Endodermal cell (in vitro differentiated cells): ENCODE measurements at regions not wholly inside any gene's neighbourhood (a gene's known extent, or its start where the extent isn't known, plus 50 kb on each side); places are given as distances from the start of the nearest gene placed in this dataset.

Experiments used
- DNase-seq: peaks from one replicate; pipeline ENCODE4 v3.0.0-alpha.2; 2017
- H3K27ac ChIP-seq: 2 replicates; pipeline ENCODE4 v1.5.1; 2013; ENCODE audit warnings: mild to moderate bottlenecking, low read depth, low read length, moderate library complexity
- H3K27me3 ChIP-seq: 2 replicates; pipeline ENCODE4 v1.6.1; 2013; ENCODE audit warnings: mild to moderate bottlenecking, low read length, moderate library complexity; ENCODE audit not compliant: insufficient read depth, control insufficient read depth, poor library complexity, severe bottlenecking
- H3K36me3 ChIP-seq: 2 replicates; pipeline ENCODE4 v1.7.0; 2013; ENCODE audit warnings: mild to moderate bottlenecking, low read length, moderate library complexity; ENCODE audit not compliant: control insufficient read depth, insufficient read depth
- H3K4me1 ChIP-seq: one replicate; pipeline ENCODE4 v1.7.0; 2013; ENCODE audit warnings: low read length; ENCODE audit not compliant: control insufficient read depth, insufficient read depth
- H3K4me3 ChIP-seq: 2 replicates; pipeline ENCODE4 v1.5.1; 2013; ENCODE audit warnings: mild to moderate bottlenecking, low read length, moderate library complexity
- H3K9ac ChIP-seq: 2 replicates; pipeline ENCODE4 v1.6.1; 2013; ENCODE audit warnings: mild to moderate bottlenecking, low read length, moderate library complexity; ENCODE audit not compliant: poor library complexity, severe bottlenecking; ENCODE audit errors: extremely low read depth
- H3K9me3 ChIP-seq: 2 replicates; pipeline ENCODE4 v1.6.1; 2013; ENCODE audit warnings: mild to moderate bottlenecking, low read length, moderate library complexity; ENCODE audit not compliant: control insufficient read depth
- H3K27ac Mint-ChIP-seq: 2 replicates; pipeline ENCODE4 v1.8.0; 2020; ENCODE audit warnings: mixed read lengths
- H3K27me3 Mint-ChIP-seq: 2 replicates; pipeline ENCODE4 v1.8.0; 2021; ENCODE audit warnings: mild to moderate bottlenecking, mixed read lengths; ENCODE audit not compliant: insufficient read depth
- H3K36me3 Mint-ChIP-seq: 2 replicates; pipeline ENCODE4 v1.8.0; 2020; ENCODE audit warnings: low read depth, mixed read lengths
- H3K4me1 Mint-ChIP-seq: 2 replicates; pipeline ENCODE4 v1.8.0; 2020; ENCODE audit warnings: mixed read lengths
- H3K4me3 Mint-ChIP-seq: 2 replicates; pipeline ENCODE4 v1.8.0; 2020; ENCODE audit warnings: mild to moderate bottlenecking, moderate library complexity, mixed read lengths
- H3K9me3 Mint-ChIP-seq: 2 replicates; pipeline ENCODE4 v1.8.0; 2020; ENCODE audit warnings: mild to moderate bottlenecking, mixed read lengths
- CTCF ChIP-seq: fragments of 200-600 bp; sonication (generic); conservative IDR thresholded peaks from 2 replicates; pipeline ENCODE4 v1.5.0; 2021; ENCODE audit warnings: antibody characterized with exemption, mild to moderate bottlenecking
- WGBS, 2 experiments: methylation state at CpG; one replicate each; pipeline versions ENCODE4 v1.1.5 to v1.1.7; 2013; ENCODE audit warnings: missing lambda C conversion rate in 2 of 2, mixed read lengths in 1 of 2; ENCODE audit not compliant: insufficient coverage in 1 of 2, insufficient read length in 1 of 2; 5-methylcytosine and 5-hydroxymethylcytosine counted together

GRCh38 chr4:123589301-123589700, 192.7 kb downstream of the SPRY1 start:
- no peak overlapping the region for H3K27ac ChIP-seq
- no peak overlapping the region for H3K4me3 Mint-ChIP-seq
- no peak overlapping the region for H3K27ac Mint-ChIP-seq
- TF ChIP-seq CTCF = no peak
- no peaks in the 10 kb centered on the region for H3K27me3 ChIP-seq
- peaks cover 15% of the 10 kb centered on the region for H3K4me1 Mint-ChIP-seq
- WGBS, 2 experiments = 95 to 100% methylated on average over 1 to 2 of the region's 3 CpGs
- no peaks in the 10 kb centered on the region for H3K4me1 ChIP-seq
- no peak overlapping the region for H3K9ac ChIP-seq
- H3K9me3 ChIP-seq = no peaks in the 10 kb centered on the region
- DNase-seq = no peak
- H3K27me3 Mint-ChIP-seq = no peaks in the 10 kb centered on the region
- no peaks in the 10 kb centered on the region for H3K9me3 Mint-ChIP-seq
- H3K4me3 ChIP-seq = no peak overlapping the region
- H3K36me3 ChIP-seq = no peaks in the 10 kb centered on the region
- no peaks in the 10 kb centered on the region for H3K36me3 Mint-ChIP-seq

- H3K36me3 Mint-ChIP-seq = no peaks in the 10 kb centered on the region
- H3K36me3 ChIP-seq = no peaks in the 10 kb centered on the region
- H3K4me1 ChIP-seq = no peaks in the 10 kb centered on the region
- DNase-seq = no peak
- no peak overlapping the region for H3K4me3 ChIP-seq
- no peak for TF ChIP-seq CTCF
- no peak overlapping the region for H3K4me3 Mint-ChIP-seq
- H3K27me3 Mint-ChIP-seq = no peaks in the 10 kb centered on the region
- H3K27ac Mint-ChIP-seq = no peak overlapping the region
- H3K9ac ChIP-seq = no peak overlapping the region
- peaks cover 11% of the 10 kb centered on the region for H3K4me1 Mint-ChIP-seq
- no peaks in the 10 kb centered on the region for H3K9me3 Mint-ChIP-seq
- H3K27ac ChIP-seq = no peak overlapping the region
- no peaks in the 10 kb centered on the region for H3K9me3 ChIP-seq
- WGBS, 2 experiments = 94 to 100% methylated on average over 1 to 2 of the region's 2 CpGs
- no peaks in the 10 kb centered on the region for H3K27me3 ChIP-seq
These were observed 195.3 kb downstream of the SPRY1 start for GRCh38 chr4:123591875-123592274.

GRCh38 chr4:123593655-123594054, 197.1 kb downstream of the SPRY1 start:
- H3K4me3 ChIP-seq = no peak overlapping the region
- no peak for TF ChIP-seq CTCF
- H3K9me3 Mint-ChIP-seq = no peaks in the 10 kb centered on the region
- no peaks in the 10 kb centered on the region for H3K9me3 ChIP-seq
- no peak overlapping the region for H3K27ac Mint-ChIP-seq
- 91 to 99% methylated on average over 1 to 3 of the region's 3 CpGs for WGBS, 2 experiments
- H3K27me3 Mint-ChIP-seq = no peaks in the 10 kb centered on the region
- no peak overlapping the region for H3K27ac ChIP-seq
- H3K4me1 Mint-ChIP-seq = peaks cover 22% of the 10 kb centered on the region
- no peak for DNase-seq
- H3K36me3 ChIP-seq = no peaks in the 10 kb centered on the region
- no peaks in the 10 kb centered on the region for H3K27me3 ChIP-seq
- no peaks in the 10 kb centered on the region for H3K36me3 Mint-ChIP-seq
- no peak overlapping the region for H3K9ac ChIP-seq
- H3K4me1 ChIP-seq = no peaks in the 10 kb centered on the region
- no peak overlapping the region for H3K4me3 Mint-ChIP-seq
